GM23338 (cell line): ENCODE measurements at regions not wholly inside any gene's neighbourhood (a gene's known extent, or its start where the extent isn't known, plus 50 kb on each side); places are given as distances from the start of the nearest gene placed in this dataset.

Source experiments
- ATAC-seq: fragments of 200-7000 bp; cut with Tn5 transposase; 3 replicates; pipeline ENCODE4 v1.9.1; 2020
- DNase-seq: peaks from one replicate; pipeline ENCODE4 v3.0.0-alpha.2; 2015; ENCODE audit warnings: low spot score
- H2AFZ ChIP-seq: fragments of 200-600 bp; sonication (generic); 2 replicates; pipeline ENCODE4 v1.8.0; 2016; ENCODE audit warnings: antibody characterized with exemption, mild to moderate bottlenecking, moderate library complexity
- H3F3A ChIP-seq: fragments of 200-600 bp; sonication (generic); replicated peaks from 2 replicates; pipeline ENCODE4 v1.8.0; 2017; ENCODE audit warnings: antibody characterized with exemption, mixed run types, low read depth
- H3K27ac ChIP-seq: fragments of 200-600 bp; sonication (generic); 2 replicates; pipeline ENCODE4 v1.6.1; 2016; ENCODE audit warnings: low read depth
- H3K27me3 ChIP-seq: fragments of 200-600 bp; sonication (generic); 2 replicates; pipeline ENCODE4 v1.8.0; 2016; ENCODE audit warnings: mild to moderate bottlenecking, mixed run types, moderate library complexity; ENCODE audit not compliant: insufficient read depth
- H3K36me3 ChIP-seq: fragments of 200-600 bp; sonication (generic); 2 replicates; pipeline ENCODE4 v1.8.0; 2016; ENCODE audit warnings: mild to moderate bottlenecking; ENCODE audit not compliant: insufficient read depth
- H3K4me1 ChIP-seq: fragments of 200-600 bp; sonication (generic); 2 replicates; pipeline ENCODE4 v1.8.0; 2016; ENCODE audit warnings: mild to moderate bottlenecking, moderate library complexity; ENCODE audit not compliant: insufficient read depth
- H3K4me2 ChIP-seq: fragments of 200-600 bp; sonication (generic); 2 replicates; pipeline ENCODE4 v1.7.1; 2017; ENCODE audit warnings: mixed run types
- H3K4me3 ChIP-seq: fragments of 200-600 bp; sonication (generic); 2 replicates; pipeline ENCODE4 v1.6.1; 2016; ENCODE audit warnings: mixed run types
- H3K79me2 ChIP-seq: fragments of 200-600 bp; sonication (generic); replicated peaks from 2 replicates; pipeline ENCODE4 v1.8.0; 2017; ENCODE audit warnings: mild to moderate bottlenecking; ENCODE audit not compliant: insufficient read depth
- H3K9me2 ChIP-seq: fragments of 200-600 bp; sonication (generic); 2 replicates; pipeline ENCODE4 v1.8.0; 2017; ENCODE audit not compliant: insufficient read depth
- H4K20me1 ChIP-seq: fragments of 200-600 bp; sonication (generic); replicated peaks from 2 replicates; pipeline ENCODE4 v1.8.0; 2017; ENCODE audit warnings: mild to moderate bottlenecking; ENCODE audit not compliant: insufficient read depth
- H3K27ac Mint-ChIP-seq: 2 replicates; pipeline ENCODE4 v1.8.0; 2020; ENCODE audit warnings: inconsistent platforms, mild to moderate bottlenecking, moderate library complexity, mixed read lengths
- H3K27me3 Mint-ChIP-seq: 3 replicates; pipeline ENCODE4 v1.8.0; 2022; ENCODE audit warnings: low read depth, mild to moderate bottlenecking, moderate library complexity, mixed read lengths, inconsistent platforms; ENCODE audit not compliant: insufficient read depth, poor library complexity
- H3K36me3 Mint-ChIP-seq: 3 replicates; pipeline ENCODE4 v1.8.0; 2021; ENCODE audit warnings: low read depth, mild to moderate bottlenecking, inconsistent platforms, moderate library complexity, mixed read lengths
- H3K4me1 Mint-ChIP-seq: 3 replicates; pipeline ENCODE4 v1.8.0; 2020; ENCODE audit warnings: mild to moderate bottlenecking, inconsistent platforms, mixed read lengths
- H3K4me3 Mint-ChIP-seq: 3 replicates; pipeline ENCODE4 v1.8.0; 2021; ENCODE audit warnings: moderate library complexity, mild to moderate bottlenecking, inconsistent platforms, mixed read lengths
- H3K9me3 Mint-ChIP-seq: 3 replicates; pipeline ENCODE4 v1.8.0; 2020; ENCODE audit warnings: moderate library complexity, mild to moderate bottlenecking, inconsistent platforms, mixed read lengths
- CREB1 ChIP-seq: fragments of 250-450 bp; sonication (Bioruptor Pico); IDR thresholded peaks from 2 replicates; pipeline ENCODE4 v1.5.0; 2020; ENCODE audit warnings: low read depth, mild to moderate bottlenecking, moderate library complexity
- CTCF ChIP-seq, 2 experiments: fragments of 200-600 bp in 1 of 2; sonication (generic) in 1 of 2; conservative IDR thresholded peaks; 2 replicates each; pipeline versions ENCODE4 v1.5.1 to v1.6.1; 2016 to 2017; ENCODE audit warnings: antibody characterized with exemption in 2 of 2, low read depth in 2 of 2, mild to moderate bottlenecking in 2 of 2, moderate library complexity in 1 of 2
- ETS1 ChIP-seq: IDR thresholded peaks from 2 replicates; pipeline ENCODE4 v1.6.1; 2016; ENCODE audit warnings: antibody characterized with exemption
- EZH2 ChIP-seq: fragments of 200-600 bp; sonication (generic); IDR thresholded peaks from one replicate; pipeline ENCODE4 v1.8.0; 2017; ENCODE audit warnings: antibody characterized with exemption, mild to moderate bottlenecking, low read depth; ENCODE audit not compliant: unreplicated experiment
- EZH2phosphoT487 ChIP-seq: fragments of 200-600 bp; sonication (generic); IDR thresholded peaks from one replicate; pipeline ENCODE4 v1.8.1; 2018; ENCODE audit warnings: antibody characterized with exemption; ENCODE audit not compliant: unreplicated experiment
- JUNB ChIP-seq: IDR thresholded peaks from one replicate; pipeline ENCODE4 v1.6.1; 2016; ENCODE audit warnings: antibody characterized with exemption; ENCODE audit not compliant: unreplicated experiment
- NANOG ChIP-seq: IDR thresholded peaks from 2 replicates; pipeline ENCODE4 v1.6.1; 2016; ENCODE audit warnings: antibody characterized with exemption, borderline replicate concordance
- POLR2AphosphoS5 ChIP-seq: IDR thresholded peaks from 2 replicates; pipeline ENCODE4 v1.6.1; 2016; ENCODE audit warnings: antibody characterized with exemption, low read depth
- REST ChIP-seq: IDR thresholded peaks from one replicate; pipeline ENCODE4 v1.6.1; 2018; ENCODE audit warnings: antibody characterized with exemption; ENCODE audit not compliant: unreplicated experiment
- STAT1 ChIP-seq: IDR thresholded peaks from one replicate; pipeline ENCODE4 v1.6.1; 2016; ENCODE audit warnings: antibody characterized with exemption; ENCODE audit not compliant: unreplicated experiment
- ZNF114 ChIP-seq: fragments of 250-450 bp; sonication (Bioruptor Pico); IDR thresholded peaks from 2 replicates; pipeline ENCODE4 v1.5.0; 2020; ENCODE audit warnings: mild to moderate bottlenecking, moderate library complexity
- ZNF331 ChIP-seq: fragments of 250-450 bp; sonication (Bioruptor Pico); IDR thresholded peaks from 2 replicates; pipeline ENCODE4 v1.5.0; 2020; ENCODE audit warnings: low read depth, mild to moderate bottlenecking, moderate library complexity
- ZNF462 ChIP-seq: fragments of 250-450 bp; sonication (Bioruptor Pico); IDR thresholded peaks from 2 replicates; pipeline ENCODE4 v1.5.0; 2020; ENCODE audit warnings: mild to moderate bottlenecking, moderate library complexity

- Histone ChIP-seq H3K9me2 (peaks cover 3% of the 10 kb centered on the region; the same call in 1 of the 2 replicates), H3K4me3 (no peak overlapping the region), H3K27me3 (no peaks in the 10 kb centered on the region), H3K79me2 (no peaks in the 10 kb centered on the region), H3K27ac (no peak overlapping the region), H3K4me1 (no peaks in the 10 kb centered on the region), H3F3A (no peaks in the 10 kb centered on the region), H4K20me1 (no peaks in the 10 kb centered on the region), H2AFZ (no peak overlapping the region), H3K36me3 (0 out of 2 replicates have a peak, but pooled peaks cover 3% of the 10 kb centered on the region), H3K4me2 (no peak overlapping the region)
- DNase-seq (no peak), ATAC-seq (no peak)
- Mint-ChIP-seq H3K27ac (no peak overlapping the region), H3K4me3 (no peak overlapping the region), H3K9me3 (peaks cover 37% of the 10 kb centered on the region), H3K4me1 (no peaks in the 10 kb centered on the region), H3K36me3 (peaks cover 9% of the 10 kb centered on the region; the same call in 1 of the 3 replicates), H3K27me3 (no peaks in the 10 kb centered on the region)
- TF ChIP-seq ETS1 (no peak), POLR2AphosphoS5 (no peak), EZH2phosphoT487 (no peak), CTCF (conservative IDR thresholded peaks at IDR 0.05; ENCODE audit: low read depth in 2 of 2) (no peak), EZH2 (no peak), STAT1 (no peak), JUNB (no peak), REST (no peak), ZNF114 (CRISPR knock-in tag) (no peak), ZNF462 (CRISPR knock-in tag) (no peak), NANOG (no peak), ZNF331 (CRISPR knock-in tag) (no peak), CREB1 (no peak)
These were observed 87.3 kb downstream of the YIPF5 start for GRCh38 chr5:144083185-144083584.
